CD14-positive monocyte (primary cell): ENCODE measurements at regions not wholly inside any gene's neighbourhood (a gene's known extent, or its start where the extent isn't known, plus 50 kb on each side); places are given as distances from the start of the nearest gene placed in this dataset.

Source experiments
- DNase-seq, 3 donors: peaks; one replicate each; pipeline ENCODE4 v3.0.0-alpha.2; 2011 to 2022
- H2AFZ ChIP-seq: 2 replicates; pipeline ENCODE4 v1.6.0; 2012; ENCODE audit warnings: mild to moderate bottlenecking, low read depth, low read length, inconsistent platforms; ENCODE audit not compliant: insufficient read depth, poor library complexity, severe bottlenecking
- H3K27ac ChIP-seq, 2 donors: 1 replicate in 1 of 2; 2 replicates in 1 of 2; pipeline ENCODE4 v1.5.1; 2012 to 2013; ENCODE audit warnings: low read length in 2 of 2, control low read depth in 1 of 2, inconsistent platforms in 1 of 2, low read depth in 1 of 2, mild to moderate bottlenecking in 1 of 2
- H3K27me3 ChIP-seq, 2 donors: one replicate each; pipeline versions ENCODE4 v1.6.0 to v1.6.1; 2011 to 2013; ENCODE audit warnings: low read length in 2 of 2; ENCODE audit not compliant: control insufficient read depth in 2 of 2, insufficient read depth in 2 of 2
- H3K36me3 ChIP-seq, 2 donors: replicated peaks in 1 of 2; 1 replicate in 1 of 2; 2 replicates in 1 of 2; pipeline versions ENCODE4 v1.5.1 to v1.6.1; 2012 to 2013; ENCODE audit warnings: low read length in 2 of 2, control low read depth in 1 of 2, inconsistent platforms in 1 of 2, mild to moderate bottlenecking in 1 of 2; ENCODE audit not compliant: insufficient read depth in 2 of 2, control insufficient read depth in 1 of 2
- H3K4me1 ChIP-seq, 2 donors: 1 replicate in 1 of 2; 2 replicates in 1 of 2; pipeline versions ENCODE4 v1.5.1 to v1.6.1; 2012 to 2013; ENCODE audit warnings: low read length in 2 of 2, control low read depth in 1 of 2, inconsistent platforms in 1 of 2, mild to moderate bottlenecking in 1 of 2, moderate library complexity in 1 of 2; ENCODE audit not compliant: insufficient read depth in 2 of 2, control insufficient read depth in 1 of 2
- H3K4me2 ChIP-seq: replicated peaks from 2 replicates; pipeline ENCODE3; 2012; ENCODE audit warnings: low read length, moderate library complexity, mild to moderate bottlenecking; ENCODE audit not compliant: poor library complexity, severe bottlenecking; ENCODE audit errors: extremely low read depth
- H3K4me3 ChIP-seq, 3 experiments: fragments of 200-600 bp in 1 of 3; sonication (generic) in 1 of 3; replicated peaks in 1 of 3; 1 replicate in 2 of 3; 2 replicates in 1 of 3; pipeline ENCODE4 v1.5.1; 2011 to 2013; ENCODE audit warnings: low read length in 3 of 3, mild to moderate bottlenecking in 3 of 3, control low read depth in 2 of 3, low read depth in 2 of 3, inconsistent platforms in 1 of 3, moderate library complexity in 1 of 3
- H3K79me2 ChIP-seq: 2 replicates; pipeline ENCODE4 v1.6.0; 2012; ENCODE audit warnings: mild to moderate bottlenecking, control low read depth, inconsistent platforms, low read length, moderate library complexity; ENCODE audit not compliant: insufficient read depth
- H3K9ac ChIP-seq: 2 replicates; pipeline ENCODE4 v1.6.0; 2017; ENCODE audit warnings: low read length, mild to moderate bottlenecking; ENCODE audit not compliant: insufficient read depth, poor library complexity, severe bottlenecking
- H3K9me3 ChIP-seq, 2 donors: replicated peaks in 1 of 2; 1 replicate in 1 of 2; 2 replicates in 1 of 2; pipeline versions ENCODE4 v1.5.1 to v1.6.1; 2012 to 2013; ENCODE audit warnings: low read length in 2 of 2, control low read depth in 1 of 2; ENCODE audit not compliant: control insufficient read depth in 1 of 2, insufficient read depth in 1 of 2
- H4K20me1 ChIP-seq: 2 replicates; pipeline ENCODE4 v1.6.0; 2012; ENCODE audit warnings: mild to moderate bottlenecking, low read length, control low read depth, moderate library complexity; ENCODE audit not compliant: insufficient read depth
- H3K27ac Mint-ChIP-seq, 7 donors: one replicate each; pipeline ENCODE4 v1.8.0; 2020; ENCODE audit warnings: mild to moderate bottlenecking in 7 of 7, mixed read lengths in 7 of 7, moderate library complexity in 6 of 7, inconsistent platforms in 2 of 7
- H3K27me3 Mint-ChIP-seq, 3 donors: one replicate each; pipeline ENCODE4 v1.8.0; 2021 to 2022; ENCODE audit warnings: low read depth in 3 of 3, mild to moderate bottlenecking in 3 of 3, mixed read lengths in 3 of 3, moderate library complexity in 3 of 3, inconsistent platforms in 1 of 3
- H3K36me3 Mint-ChIP-seq, 2 donors: one replicate each; pipeline ENCODE4 v1.8.0; 2020; ENCODE audit warnings: mixed read lengths in 2 of 2, inconsistent platforms in 1 of 2, mild to moderate bottlenecking in 1 of 2
- H3K4me1 Mint-ChIP-seq: one replicate; pipeline ENCODE4 v1.8.0; 2020; ENCODE audit warnings: mild to moderate bottlenecking, mixed read lengths
- H3K4me3 Mint-ChIP-seq, 2 donors: one replicate each; pipeline ENCODE4 v1.8.0; 2020; ENCODE audit warnings: mild to moderate bottlenecking in 2 of 2, mixed read lengths in 2 of 2, moderate library complexity in 1 of 2
- H3K9me3 Mint-ChIP-seq, 7 donors: one replicate each; pipeline ENCODE4 v1.8.0; 2020 to 2022; ENCODE audit warnings: mixed read lengths in 7 of 7, mild to moderate bottlenecking in 6 of 7, moderate library complexity in 6 of 7, inconsistent platforms in 2 of 7
- WGBS: methylation state at CpG from one replicate; pipeline ENCODE4 v1.1.5; 2013; ENCODE audit warnings: missing lambda C conversion rate; ENCODE audit not compliant: insufficient coverage; 5-methylcytosine and 5-hydroxymethylcytosine counted together
- intact Hi-C, 2 donors: fragments of 100-400 bp; cut with micrococcal nuclease; formaldehyde crosslinking; loops; one replicate each; pipeline versions ENCODE4 v1.15.0 to v1.15.1; 2023
- TF ChIP-seq, protein P1 (sequence below): fragments of 200-600 bp; IDR thresholded peaks from one replicate; pipeline ENCODE4 v1.8.0; 2022; ENCODE audit warnings: antibody characterized with exemption, mild to moderate bottlenecking

DNA sequence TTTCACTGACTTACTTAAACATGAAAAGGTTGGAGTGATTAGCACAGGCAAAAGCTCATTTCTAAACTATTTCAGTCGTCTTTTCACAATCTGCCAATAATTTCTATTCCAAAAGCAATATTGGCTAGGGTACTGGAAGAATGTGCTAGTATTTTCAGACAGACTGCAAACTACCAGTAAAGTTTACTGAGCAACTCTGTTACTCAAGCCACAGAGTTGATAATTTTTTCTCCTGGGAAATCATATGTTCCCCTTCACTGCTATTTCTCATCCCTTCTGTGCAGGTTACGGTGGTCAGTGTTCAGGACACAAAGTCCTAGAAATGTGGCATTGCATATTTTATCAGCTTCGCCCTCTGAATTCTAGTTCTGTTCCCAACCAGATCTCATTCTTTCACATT lies 343.3 kb upstream of the TNC start:
- H3K27me3 ChIP-seq = no peaks in the 10 kb centered on the region
- Mint-ChIP-seq H3K4me3 (no peak overlapping the region), H3K36me3 (no peaks in the 10 kb centered on the region), H3K4me1 (no peaks in the 10 kb centered on the region), H3K27me3 (peaks cover 0 to 1% (median 0%) of the 10 kb centered on the region in 3 donors), H3K9me3 (peaks cover 0 to 18% (median 5%) of the 10 kb centered on the region in 7 donors), H3K27ac (no peak overlapping the region)
- no CpG with 5 or more reads among the region's 3 CpGs for WGBS
- H3K36me3 ChIP-seq = no peaks in the 10 kb centered on the region
- TF ChIP-seq, protein P1, sequence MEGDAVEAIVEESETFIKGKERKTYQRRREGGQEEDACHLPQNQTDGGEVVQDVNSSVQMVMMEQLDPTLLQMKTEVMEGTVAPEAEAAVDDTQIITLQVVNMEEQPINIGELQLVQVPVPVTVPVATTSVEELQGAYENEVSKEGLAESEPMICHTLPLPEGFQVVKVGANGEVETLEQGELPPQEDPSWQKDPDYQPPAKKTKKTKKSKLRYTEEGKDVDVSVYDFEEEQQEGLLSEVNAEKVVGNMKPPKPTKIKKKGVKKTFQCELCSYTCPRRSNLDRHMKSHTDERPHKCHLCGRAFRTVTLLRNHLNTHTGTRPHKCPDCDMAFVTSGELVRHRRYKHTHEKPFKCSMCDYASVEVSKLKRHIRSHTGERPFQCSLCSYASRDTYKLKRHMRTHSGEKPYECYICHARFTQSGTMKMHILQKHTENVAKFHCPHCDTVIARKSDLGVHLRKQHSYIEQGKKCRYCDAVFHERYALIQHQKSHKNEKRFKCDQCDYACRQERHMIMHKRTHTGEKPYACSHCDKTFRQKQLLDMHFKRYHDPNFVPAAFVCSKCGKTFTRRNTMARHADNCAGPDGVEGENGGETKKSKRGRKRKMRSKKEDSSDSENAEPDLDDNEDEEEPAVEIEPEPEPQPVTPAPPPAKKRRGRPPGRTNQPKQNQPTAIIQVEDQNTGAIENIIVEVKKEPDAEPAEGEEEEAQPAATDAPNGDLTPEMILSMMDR = no peak
- H3K9ac ChIP-seq = no peak overlapping the region
- H4K20me1 ChIP-seq = no peaks in the 10 kb centered on the region
- no peaks in the 10 kb centered on the region for H3K4me1 ChIP-seq
- no peak overlapping the region for H2AFZ ChIP-seq
- H3K4me2 ChIP-seq = no peak overlapping the region
- no peak overlapping the region for H3K4me3 ChIP-seq
- H3K27ac ChIP-seq = no peak overlapping the region
- intact Hi-C loops = no loop called here
- H3K9me3 ChIP-seq = peaks cover 0 to 4% of the 10 kb centered on the region in 2 donors
- H3K79me2 ChIP-seq = no peaks in the 10 kb centered on the region
- DNase-seq = no peak

DNA sequence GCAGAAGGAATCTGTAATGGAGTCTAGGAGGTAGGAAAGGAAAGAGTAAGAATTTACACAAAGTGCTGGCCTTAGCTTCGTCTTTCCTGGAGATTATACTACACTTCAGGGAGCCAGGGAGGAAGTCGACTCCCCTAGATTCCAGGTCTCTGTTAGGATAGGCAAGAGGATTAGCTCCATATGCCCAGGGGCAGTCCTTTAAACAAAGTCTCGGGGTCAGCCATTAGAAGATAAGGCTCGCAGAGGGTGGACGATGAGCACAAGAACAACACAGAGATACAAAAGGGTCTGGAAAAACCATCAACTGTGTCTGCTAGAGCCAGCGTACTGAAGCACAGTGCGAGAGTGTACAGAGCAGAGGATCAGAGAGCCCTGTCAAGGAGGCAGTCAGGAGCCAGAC lies 344.7 kb upstream of the TNC start:
- TF ChIP-seq, protein P1 = no peak
- Mint-ChIP-seq H3K9me3 (peaks cover 0 to 19% (median 6%) of the 10 kb centered on the region in 7 donors), H3K4me1 (no peaks in the 10 kb centered on the region), H3K27ac (no peak overlapping the region), H3K36me3 (no peaks in the 10 kb centered on the region), H3K4me3 (no peak overlapping the region), H3K27me3 (peaks cover 0 to 1% (median 0%) of the 10 kb centered on the region in 3 donors)
- Histone ChIP-seq H3K4me1 (no peaks in the 10 kb centered on the region), H3K9ac (no peak overlapping the region), H3K27ac (no peak overlapping the region), H3K4me3 (no peak overlapping the region), H3K9me3 (peaks cover under 1 to 4% of the 10 kb centered on the region in 2 donors), H4K20me1 (no peaks in the 10 kb centered on the region), H3K36me3 (no peaks in the 10 kb centered on the region), H3K27me3 (no peaks in the 10 kb centered on the region), H3K4me2 (no peak overlapping the region), H2AFZ (no peak overlapping the region), H3K79me2 (no peaks in the 10 kb centered on the region)
- DNase-seq = no peak
- 93% methylated on average over 5 of the region's 7 CpGs for WGBS
- intact Hi-C loops = no loop called here
